Progenitor cell of endocrine pancreas (in vitro differentiated cells): ENCODE measurements at regions not wholly inside any gene's neighbourhood (a gene's known extent, or its start where the extent isn't known, plus 50 kb on each side); places are given as distances from the start of the nearest gene placed in this dataset.

Experiments
- DNase-seq: peaks from one replicate; pipeline ENCODE4 v3.0.0; 2021; ENCODE audit warnings: low spot score; ENCODE audit not compliant: unreplicated experiment
- H3K27ac Mint-ChIP-seq: 2 replicates; pipeline ENCODE4 v1.8.0; 2021; ENCODE audit warnings: mild to moderate bottlenecking, moderate library complexity, mixed read lengths
- H3K27me3 Mint-ChIP-seq: 2 replicates; pipeline ENCODE4 v1.8.0; 2021; ENCODE audit warnings: mixed read lengths
- H3K36me3 Mint-ChIP-seq: 2 replicates; pipeline ENCODE4 v1.8.0; 2022; ENCODE audit warnings: mixed read lengths; ENCODE audit not compliant: insufficient read depth
- H3K4me1 Mint-ChIP-seq: 2 replicates; pipeline ENCODE4 v1.8.0; 2021; ENCODE audit warnings: low read depth, mixed read lengths
- H3K4me3 Mint-ChIP-seq: 2 replicates; pipeline ENCODE4 v1.8.0; 2021; ENCODE audit warnings: low read depth, mild to moderate bottlenecking, moderate library complexity, mixed read lengths
- H3K9me3 Mint-ChIP-seq: 2 replicates; pipeline ENCODE4 v1.8.0; 2021; ENCODE audit warnings: low read depth, mixed read lengths
- CTCF ChIP-seq: fragments of 200-600 bp; sonication (generic); IDR thresholded peaks from one replicate; pipeline ENCODE4 v1.5.0; 2021; ENCODE audit warnings: antibody characterized with exemption, mild to moderate bottlenecking; ENCODE audit not compliant: unreplicated experiment

- H3K27me3 Mint-ChIP-seq = no peaks in the 10 kb centered on the region
- no peaks in the 10 kb centered on the region for H3K9me3 Mint-ChIP-seq
- peak overlapping the region; percentile 33 for H3K27ac Mint-ChIP-seq
- TF ChIP-seq CTCF = no peak
- H3K36me3 Mint-ChIP-seq = no peaks in the 10 kb centered on the region
- no peak overlapping the region for H3K4me3 Mint-ChIP-seq
- H3K4me1 Mint-ChIP-seq = peaks cover 4% of the 10 kb centered on the region
- DNase-seq = no peak
Measured at GRCh38 chr9:105993116-105993854, 298.9 kb downstream of the TMEM38B start.

DNA sequence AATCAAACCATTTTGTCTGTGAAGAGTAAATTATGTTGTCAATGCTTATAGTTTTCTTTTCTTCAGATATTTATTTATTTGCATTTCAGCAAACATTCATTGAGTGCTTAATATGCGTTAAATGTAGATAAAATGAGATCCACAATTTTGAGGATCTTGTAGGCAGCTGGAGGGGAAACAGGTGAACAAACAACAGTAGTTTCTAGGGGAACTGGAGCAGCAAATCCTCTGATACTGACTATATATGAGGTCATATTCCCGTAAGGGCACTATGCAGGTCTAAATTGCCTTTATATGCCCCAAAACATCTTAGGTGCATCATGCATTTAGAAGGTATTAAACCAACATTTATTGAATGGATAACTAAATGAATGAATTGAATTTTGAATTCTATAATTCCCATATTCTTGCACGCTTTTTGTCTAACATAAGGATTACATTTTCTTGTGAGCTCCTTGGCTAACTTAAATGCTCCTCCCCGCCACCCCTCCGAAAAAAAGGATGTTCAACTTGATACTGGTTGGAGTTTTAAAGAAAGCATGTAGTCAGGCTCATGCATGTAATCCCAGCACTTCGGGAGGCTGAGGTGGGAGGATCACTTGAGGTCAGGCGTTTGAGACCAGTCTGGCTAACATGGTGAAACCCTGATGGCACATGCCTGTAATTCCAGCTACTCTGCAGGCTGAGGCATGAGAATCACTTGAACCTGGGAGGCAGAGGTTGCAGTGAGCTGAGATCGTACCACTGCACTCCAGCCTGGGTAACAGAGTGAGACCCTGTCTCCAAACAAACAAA is 299.8 kb downstream of the TMEM38B start:
- H3K9me3 Mint-ChIP-seq = no peaks in the 10 kb centered on the region
- no peaks in the 10 kb centered on the region for H3K36me3 Mint-ChIP-seq
- TF ChIP-seq CTCF = no peak
- no peak for DNase-seq
- H3K27me3 Mint-ChIP-seq = no peaks in the 10 kb centered on the region
- no peak overlapping the region for H3K27ac Mint-ChIP-seq
- H3K4me3 Mint-ChIP-seq = no peak overlapping the region
- peaks cover 4% of the 10 kb centered on the region for H3K4me1 Mint-ChIP-seq

- H3K36me3 Mint-ChIP-seq = no peaks in the 10 kb centered on the region
- no peak for TF ChIP-seq CTCF
- H3K9me3 Mint-ChIP-seq = no peaks in the 10 kb centered on the region
- DNase-seq = no peak
- H3K4me1 Mint-ChIP-seq = peaks cover 4% of the 10 kb centered on the region
- H3K27me3 Mint-ChIP-seq = no peaks in the 10 kb centered on the region
- H3K4me3 Mint-ChIP-seq = no peak overlapping the region
- no peak overlapping the region for H3K27ac Mint-ChIP-seq
Measured at GRCh38 chr9:105994970-105995369, 300.6 kb downstream of the TMEM38B start.

- no peaks in the 10 kb centered on the region for H3K36me3 Mint-ChIP-seq
- no peak overlapping the region for H3K27ac Mint-ChIP-seq
Measured at GRCh38 chr9:106017198-106017740, 322.9 kb downstream of the TMEM38B start.

More at GRCh38 chr9:106017198-106017740, 322.9 kb downstream of the TMEM38B start:
- no peak for DNase-seq
- Mint-ChIP-seq H3K9me3 (no peaks in the 10 kb centered on the region), H3K27me3 (no peaks in the 10 kb centered on the region), H3K4me1 (peaks cover 5% of the 10 kb centered on the region), H3K4me3 (no peak overlapping the region)
- TF ChIP-seq CTCF = no peak
